ENCODE measurements at regions not wholly inside any gene's neighbourhood (a gene's known extent, or its start where the extent isn't known, plus 50 kb on each side); places are given as distances from the start of the nearest gene placed in this dataset.

GRCh38 chr18:56188529-56189275 lies 449.7 kb downstream of the TXNL1 start:
- DNase-seq (ENCODE audit: low spot score in 2 of 2, unreplicated experiment in 2 of 2) = no peak
- TF ChIP-seq CTCF (IDR thresholded peaks at IDR 0.05; ENCODE audit: unreplicated experiment) = no peak
- H3K27me3 Mint-ChIP-seq (ENCODE audit: low read depth) = no peaks in the 10 kb centered on the region
- H3K9me3 Mint-ChIP-seq = peaks cover 22% of the 10 kb centered on the region
- no peak overlapping the region for H3K27ac Mint-ChIP-seq
- no peak overlapping the region for H3K4me3 Mint-ChIP-seq
- H3K4me1 Mint-ChIP-seq = peaks cover 3% of the 10 kb centered on the region
- H3K36me3 Mint-ChIP-seq = peaks cover under 1% of the 10 kb centered on the region

GRCh38 chr18:56186319-56186718 lies 452.1 kb downstream of the TXNL1 start:
- Mint-ChIP-seq H3K4me3 (no peak overlapping the region), H3K4me1 (peaks cover 3% of the 10 kb centered on the region), H3K9me3 (peaks cover 31% of the 10 kb centered on the region), H3K36me3 (peaks cover 3% of the 10 kb centered on the region), H3K27me3 (ENCODE audit: low read depth) (no peaks in the 10 kb centered on the region), H3K27ac (no peak overlapping the region)
- TF ChIP-seq CTCF (IDR thresholded peaks at IDR 0.05; ENCODE audit: unreplicated experiment) = no peak
- DNase-seq (ENCODE audit: low spot score in 2 of 2, unreplicated experiment in 2 of 2) = no peak

- Mint-ChIP-seq H3K4me1 (peaks cover under 1% of the 10 kb centered on the region), H3K4me3 (no peak overlapping the region), H3K36me3 (peaks cover 3% of the 10 kb centered on the region), H3K9me3 (peaks cover 31% of the 10 kb centered on the region), H3K27me3 (ENCODE audit: low read depth) (no peaks in the 10 kb centered on the region), H3K27ac (no peak overlapping the region)
- no peak for TF ChIP-seq CTCF (IDR thresholded peaks at IDR 0.05; ENCODE audit: unreplicated experiment)
- no peak for DNase-seq (ENCODE audit: low spot score in 2 of 2, unreplicated experiment in 2 of 2)
Observed at GRCh38 chr18:56185126-56185525, 453.3 kb downstream of the TXNL1 start.

GRCh38 chr18:56176751-56177150 lies 461.6 kb downstream of the TXNL1 start:
- Mint-ChIP-seq H3K27ac (no peak overlapping the region), H3K4me3 (no peak overlapping the region), H3K27me3 (ENCODE audit: low read depth) (no peaks in the 10 kb centered on the region), H3K4me1 (peaks cover 38% of the 10 kb centered on the region), H3K9me3 (no peaks in the 10 kb centered on the region), H3K36me3 (no peaks in the 10 kb centered on the region)
- no peak for TF ChIP-seq CTCF (IDR thresholded peaks at IDR 0.05; ENCODE audit: unreplicated experiment)
- no peak for DNase-seq (ENCODE audit: low spot score in 2 of 2, unreplicated experiment in 2 of 2)

- Mint-ChIP-seq H3K9me3 (no peaks in the 10 kb centered on the region), H3K4me3 (no peak overlapping the region), H3K36me3 (no peaks in the 10 kb centered on the region), H3K27me3 (ENCODE audit: low read depth) (no peaks in the 10 kb centered on the region), H3K4me1 (peaks cover 38% of the 10 kb centered on the region), H3K27ac (no peak overlapping the region)
- no peak for TF ChIP-seq CTCF (IDR thresholded peaks at IDR 0.05; ENCODE audit: unreplicated experiment)
- no peak for DNase-seq (ENCODE audit: low spot score in 2 of 2, unreplicated experiment in 2 of 2)
Observed at GRCh38 chr18:56175330-56176001, 462.9 kb downstream of the TXNL1 start.
